Muscle of back (tissue), 3 donors: ENCODE measurements at regions not wholly inside any gene's neighbourhood (a gene's known extent, or its start where the extent isn't known, plus 50 kb on each side); places are given as distances from the start of the nearest gene placed in this dataset.

ENCODE experiments used
- DNase-seq, 3 donors: peaks; one replicate each; pipeline versions ENCODE4 v3.0.0 to v3.0.0-alpha.2; 2013

- no peak for DNase-seq
These were observed 310.3 kb upstream of the HS6ST1 start for GRCh38 chr2:128628996-128629395.

GRCh38 chr2:128630974-128631697, 312.5 kb upstream of the HS6ST1 start:
- no peak for DNase-seq

- DNase-seq: no peak
These were observed 313.2 kb upstream of the HS6ST1 start for GRCh38 chr2:128631698-128632500.

GRCh38 chr2:128632501-128632800, 313.8 kb upstream of the HS6ST1 start:
- DNase-seq: no peak

GRCh38 chr2:128633501-128633900, 314.8 kb upstream of the HS6ST1 start:
- DNase-seq: peak in 1 of 3 donors; percentile 75

GRCh38 chr2:128635361-128635900, 316.8 kb upstream of the HS6ST1 start:
- DNase-seq: no peak

- DNase-seq: no peak
These were observed 318.1 kb upstream of the HS6ST1 start for GRCh38 chr2:128636802-128637147.

GRCh38 chr2:128637481-128638155, 318.9 kb upstream of the HS6ST1 start:
- no peak for DNase-seq

- peak in 1 of 3 donors; percentile 39 for DNase-seq
These were observed 319.9 kb upstream of the HS6ST1 start for GRCh38 chr2:128638341-128639119.

GRCh38 chr2:128639120-128639477, 320.4 kb upstream of the HS6ST1 start:
- DNase-seq: no peak

- DNase-seq: no peak
These were observed 321.0 kb upstream of the HS6ST1 start for GRCh38 chr2:128639693-128640092.

- DNase-seq: no peak
These were observed 321.6 kb upstream of the HS6ST1 start for GRCh38 chr2:128640166-128640844.

GRCh38 chr2:128640845-128641360, 322.2 kb upstream of the HS6ST1 start:
- no peak for DNase-seq

GRCh38 chr2:128641421-128642080, 322.9 kb upstream of the HS6ST1 start:
- DNase-seq: no peak

- DNase-seq: no peak
These were observed 323.6 kb upstream of the HS6ST1 start for GRCh38 chr2:128642316-128642715.

- DNase-seq: peak in 1 of 3 donors; percentile 41
These were observed 324.2 kb upstream of the HS6ST1 start for GRCh38 chr2:128642821-128643220.

GRCh38 chr2:128643221-128644065, 324.8 kb upstream of the HS6ST1 start:
- no peak for DNase-seq

- DNase-seq: no peak
These were observed 325.5 kb upstream of the HS6ST1 start for GRCh38 chr2:128644156-128644555.

GRCh38 chr2:128644718-128645256, 326.1 kb upstream of the HS6ST1 start:
- DNase-seq: no peak
